ENCODE measurements at regions not wholly inside any gene's neighbourhood (a gene's known extent, or its start where the extent isn't known, plus 50 kb on each side); places are given as distances from the start of the nearest gene placed in this dataset.

- TF ChIP-seq, protein P1, sequence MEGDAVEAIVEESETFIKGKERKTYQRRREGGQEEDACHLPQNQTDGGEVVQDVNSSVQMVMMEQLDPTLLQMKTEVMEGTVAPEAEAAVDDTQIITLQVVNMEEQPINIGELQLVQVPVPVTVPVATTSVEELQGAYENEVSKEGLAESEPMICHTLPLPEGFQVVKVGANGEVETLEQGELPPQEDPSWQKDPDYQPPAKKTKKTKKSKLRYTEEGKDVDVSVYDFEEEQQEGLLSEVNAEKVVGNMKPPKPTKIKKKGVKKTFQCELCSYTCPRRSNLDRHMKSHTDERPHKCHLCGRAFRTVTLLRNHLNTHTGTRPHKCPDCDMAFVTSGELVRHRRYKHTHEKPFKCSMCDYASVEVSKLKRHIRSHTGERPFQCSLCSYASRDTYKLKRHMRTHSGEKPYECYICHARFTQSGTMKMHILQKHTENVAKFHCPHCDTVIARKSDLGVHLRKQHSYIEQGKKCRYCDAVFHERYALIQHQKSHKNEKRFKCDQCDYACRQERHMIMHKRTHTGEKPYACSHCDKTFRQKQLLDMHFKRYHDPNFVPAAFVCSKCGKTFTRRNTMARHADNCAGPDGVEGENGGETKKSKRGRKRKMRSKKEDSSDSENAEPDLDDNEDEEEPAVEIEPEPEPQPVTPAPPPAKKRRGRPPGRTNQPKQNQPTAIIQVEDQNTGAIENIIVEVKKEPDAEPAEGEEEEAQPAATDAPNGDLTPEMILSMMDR (IDR thresholded peaks at IDR 0.05) = no peak
- TF ChIP-seq POLR2A (IDR thresholded peaks at IDR 0.05) (no peak), POLR2AphosphoS5 (IDR thresholded peaks at IDR 0.05; ENCODE audit: insufficient read depth in 1 of 2, low read depth in 1 of 2) (no peak)
Measured at GRCh38 chr1:236341298-236341697, 52.8 kb upstream of the EDARADD start.

All from vagina (tissue), 2 donors.